SK-N-MC (cell line): ENCODE measurements at regions not wholly inside any gene's neighbourhood (a gene's known extent, or its start where the extent isn't known, plus 50 kb on each side); places are given as distances from the start of the nearest gene placed in this dataset.

Source experiments
- EZH2 ChIP-seq: fragments of 200-600 bp; sonication (generic); IDR thresholded peaks from one replicate; pipeline ENCODE4 v1.6.1; 2017; ENCODE audit warnings: antibody characterized with exemption
- FOXP2 ChIP-seq: optimal IDR thresholded peaks from 2 replicates; pipeline ENCODE3; 2011; ENCODE audit warnings: mild to moderate bottlenecking, moderate library complexity; ENCODE audit not compliant: insufficient read depth; ENCODE audit errors: extremely low read length, control extremely low read depth
- POLR2AphosphoS5 ChIP-seq: IDR thresholded peaks from 2 replicates; pipeline ENCODE4 v1.6.1; 2012; ENCODE audit warnings: mild to moderate bottlenecking, low read depth, low read length, borderline replicate concordance

DNA sequence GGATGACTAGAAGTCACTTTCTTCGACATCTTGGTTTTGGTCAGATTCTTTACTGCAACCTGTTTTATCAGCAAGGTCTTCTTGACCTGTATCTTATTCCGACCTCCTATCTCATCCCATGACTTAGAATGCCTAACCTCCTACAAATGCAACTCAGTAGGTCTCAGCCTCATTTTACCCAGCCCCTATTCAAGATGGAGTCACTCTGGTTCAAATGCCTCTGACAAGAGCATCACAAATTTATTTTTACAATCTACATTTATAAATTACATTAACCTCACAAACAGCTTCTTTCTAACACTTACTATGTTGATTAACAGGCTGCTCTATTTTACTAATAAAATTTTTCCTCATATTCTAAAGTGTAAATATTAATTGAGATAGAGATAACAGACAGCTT, 867.0 kb upstream of the CNTN5 start:
- TF ChIP-seq POLR2AphosphoS5: no peak
- TF ChIP-seq EZH2: no peak
- TF ChIP-seq FOXP2: no peak
